OCI-LY7 (cell line): ENCODE measurements at regions not wholly inside any gene's neighbourhood (a gene's known extent, or its start where the extent isn't known, plus 50 kb on each side); places are given as distances from the start of the nearest gene placed in this dataset.

Experiments used
- BruUV-seq: library from RNA; stranded (reverse); fragments of 400-500 nt; replicated peaks from 2 replicates; lab custom pipeline; 2021; lab: Mats Ljungman, UMichigan
- CTCF ChIA-PET: fragments of 300-600 bp; sonication (Branson Sonifier 250); formaldehyde crosslinking; loops from one replicate; lab custom pipeline; 2022; ENCODE audit warnings: antibody characterized with exemption; ENCODE audit not compliant: unreplicated experiment; lab: Charles Lee
- POLR2A ChIA-PET: fragments of 300-600 bp; sonication (Branson Sonifier 250); formaldehyde crosslinking; loops from one replicate; lab custom pipeline; 2022; ENCODE audit warnings: antibody characterized with exemption; lab: Charles Lee
- DNase-seq: peaks from one replicate; pipeline ENCODE4 v3.0.0-alpha.2; 2015; ENCODE audit warnings: low spot score
- H2AFZ ChIP-seq: fragments of 200-600 bp; sonication (generic), shearing (Covaris generic); 2 replicates; pipeline ENCODE4 v1.6.1; 2014; ENCODE audit warnings: mild to moderate bottlenecking, antibody characterized with exemption, low read length, moderate library complexity
- H3K27ac ChIP-seq: fragments of 200-600 bp; sonication (generic); 2 replicates; pipeline ENCODE4 v1.5.1; 2014; ENCODE audit warnings: mixed run types, low read depth, mild to moderate bottlenecking, moderate library complexity, low read length, inconsistent platforms; ENCODE audit not compliant: poor library complexity, severe bottlenecking
- H3K36me3 ChIP-seq: fragments of 200-600 bp; sonication (generic); 2 replicates; pipeline ENCODE4 v1.6.1; 2014; ENCODE audit warnings: mild to moderate bottlenecking, antibody characterized with exemption, low read length, moderate library complexity, mixed read lengths; ENCODE audit not compliant: insufficient read depth
- H3K4me1 ChIP-seq: fragments of 200-600 bp; sonication (generic); 2 replicates; pipeline ENCODE4 v1.5.1; 2014; ENCODE audit warnings: mild to moderate bottlenecking, low read length; ENCODE audit not compliant: insufficient read depth, poor library complexity, severe bottlenecking
- H3K4me2 ChIP-seq: fragments of 200-600 bp; sonication (generic); 2 replicates; pipeline ENCODE4 v1.6.1; 2014; ENCODE audit warnings: mild to moderate bottlenecking, low read length
- H3K4me3 ChIP-seq: fragments of 200-600 bp; sonication (generic); 2 replicates; pipeline ENCODE4 v1.5.1; 2014; ENCODE audit warnings: mild to moderate bottlenecking, low read depth, low read length; ENCODE audit not compliant: poor library complexity, severe bottlenecking
- H3K79me2 ChIP-seq: fragments of 200-600 bp; sonication (generic); 2 replicates; pipeline ENCODE4 v1.6.1; 2016; ENCODE audit warnings: low read depth, mild to moderate bottlenecking, low read length, moderate library complexity, mixed read lengths; ENCODE audit not compliant: insufficient read depth
- H3K9me2 ChIP-seq: fragments of 200-600 bp; sonication (generic); 2 replicates; pipeline ENCODE4 v1.6.1; 2016; ENCODE audit warnings: mild to moderate bottlenecking, low read length, mixed read lengths; ENCODE audit not compliant: insufficient read depth
- H3K9me3 ChIP-seq: fragments of 200-600 bp; sonication (generic); 2 replicates; pipeline ENCODE4 v1.6.1; 2014; ENCODE audit warnings: mild to moderate bottlenecking, mixed run types, low read length, mixed read lengths
- H4K20me1 ChIP-seq: fragments of 200-600 bp; sonication (generic); 2 replicates; pipeline ENCODE4 v1.6.1; 2014; ENCODE audit warnings: mild to moderate bottlenecking, antibody characterized with exemption, low read length, moderate library complexity, mixed read lengths; ENCODE audit not compliant: insufficient read depth
- CTCF ChIP-seq: fragments of 200-600 bp; sonication (generic); conservative IDR thresholded peaks from 2 replicates; pipeline ENCODE4 v1.5.1; 2014; ENCODE audit warnings: mild to moderate bottlenecking, antibody characterized with exemption, low read length, moderate library complexity, mixed read lengths
- EZH2phosphoT487 ChIP-seq: fragments of 200-600 bp; sonication (generic); IDR thresholded peaks from 2 replicates; pipeline ENCODE4 v1.6.1; 2018; ENCODE audit warnings: low read depth, borderline replicate concordance, mild to moderate bottlenecking, mixed run types, antibody characterized with exemption, low read length, moderate library complexity, mixed read lengths
- intact Hi-C: fragments of 100-400 bp; cut with micrococcal nuclease; formaldehyde crosslinking; loops from one replicate; pipeline ENCODE4 v1.10.0; 2022; ENCODE audit not compliant: unreplicated experiment

- POLR2A ChIA-PET = no interaction called here
- no peak for DNase-seq
- CTCF ChIA-PET = no interaction called here
- H2AFZ ChIP-seq = no peak overlapping the region
- TF ChIP-seq CTCF = no peak
- no peak for TF ChIP-seq EZH2phosphoT487
- no peaks in the 10 kb centered on the region for H3K36me3 ChIP-seq
- H3K9me3 ChIP-seq = no peaks in the 10 kb centered on the region
- H3K4me2 ChIP-seq = no peak overlapping the region
- H3K27ac ChIP-seq = no peak overlapping the region
- H4K20me1 ChIP-seq = no peaks in the 10 kb centered on the region
- no peak overlapping the region for H3K4me3 ChIP-seq
- H3K4me1 ChIP-seq = no peaks in the 10 kb centered on the region
- H3K79me2 ChIP-seq = no peaks in the 10 kb centered on the region
- H3K9me2 ChIP-seq = no peaks in the 10 kb centered on the region
- intact Hi-C loops = no loop called here
- BruUV-seq = no TSS peak
These were observed 455.1 kb downstream of the XYLT1 start for GRCh38 chr16:17015702-17016101.

- ChIA-PET POLR2A (interaction anchor here (0.6 kb wide), 1 partner anchor 35 kb away, joined by 5 read pairs; no protein-coding TSS in a partner anchor), CTCF (no interaction called here)
- H3K4me2 ChIP-seq = no peak overlapping the region
- H3K4me3 ChIP-seq = no peak overlapping the region
- no peak overlapping the region for H3K27ac ChIP-seq
- no peaks in the 10 kb centered on the region for H4K20me1 ChIP-seq
- no peaks in the 10 kb centered on the region for H3K79me2 ChIP-seq
- no peaks in the 10 kb centered on the region for H3K4me1 ChIP-seq
- no peaks in the 10 kb centered on the region for H3K9me3 ChIP-seq
- DNase-seq = no peak
- BruUV-seq = no TSS peak
- no peak overlapping the region for H2AFZ ChIP-seq
- TF ChIP-seq EZH2phosphoT487 = no peak
- no peak for TF ChIP-seq CTCF
- intact Hi-C loops = no loop called here
- H3K9me2 ChIP-seq = no peaks in the 10 kb centered on the region
- H3K36me3 ChIP-seq = no peaks in the 10 kb centered on the region
These were observed 453.3 kb downstream of the XYLT1 start for GRCh38 chr16:17017442-17017841.

GRCh38 chr16:17018585-17018939 is 452.2 kb downstream of the XYLT1 start:
- CTCF ChIA-PET = no interaction called here
- intact Hi-C loops = no loop called here

More at GRCh38 chr16:17018585-17018939, 452.2 kb downstream of the XYLT1 start:
- H4K20me1 ChIP-seq = no peaks in the 10 kb centered on the region
- H3K4me2 ChIP-seq = no peak overlapping the region
- H3K36me3 ChIP-seq = no peaks in the 10 kb centered on the region
- POLR2A ChIA-PET = interaction anchor here (0.8 kb wide), 1 partner anchor 69 kb away, joined by 3 read pairs; no protein-coding TSS in a partner anchor
- no TSS peak for BruUV-seq
- no peak overlapping the region for H3K27ac ChIP-seq
- no peaks in the 10 kb centered on the region for H3K9me3 ChIP-seq
- no peaks in the 10 kb centered on the region for H3K9me2 ChIP-seq
- DNase-seq = no peak
- TF ChIP-seq EZH2phosphoT487 (no peak), CTCF (no peak)
- no peak overlapping the region for H2AFZ ChIP-seq
- H3K4me3 ChIP-seq = no peak overlapping the region
- no peaks in the 10 kb centered on the region for H3K4me1 ChIP-seq
- H3K79me2 ChIP-seq = no peaks in the 10 kb centered on the region
